ENCODE measurements at regions not wholly inside any gene's neighbourhood (a gene's known extent, or its start where the extent isn't known, plus 50 kb on each side); places are given as distances from the start of the nearest gene placed in this dataset.

DNA sequence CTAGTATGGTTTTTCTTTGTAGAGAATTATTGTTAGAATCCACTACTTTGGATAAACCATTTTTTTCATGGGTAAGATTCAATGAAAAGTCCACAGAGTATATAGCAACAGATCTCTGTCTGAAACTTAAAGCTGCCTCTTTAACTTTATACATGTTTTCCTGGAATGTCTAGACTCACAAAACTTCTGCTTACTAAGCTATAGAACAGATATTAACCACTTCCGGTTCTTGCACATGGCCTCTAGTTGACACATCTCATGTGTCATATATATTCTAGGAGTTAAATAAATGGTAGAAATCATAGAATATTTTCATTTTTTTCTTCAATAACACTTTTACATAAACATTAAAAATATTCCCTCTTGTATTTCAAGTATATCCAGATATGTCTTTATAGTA, 1693.9 kb downstream of the SI start:
- TF ChIP-seq CTCF (IDR thresholded peaks at IDR 0.05; ENCODE audit: low read depth, low read length, poor library complexity, severe bottlenecking), result no peak
- no peak for TF ChIP-seq EZH2phosphoT487 (IDR thresholded peaks at IDR 0.05; ENCODE audit: borderline replicate concordance, low read length)

All from DOHH2 (cell line).